ENCODE measurements at regions not wholly inside any gene's neighbourhood (a gene's known extent, or its start where the extent isn't known, plus 50 kb on each side); places are given as distances from the start of the nearest gene placed in this dataset.

GRCh38 chr16:7980133-7980483 lies 610.2 kb downstream of the TMEM114 start (continued):
- TF ChIP-seq ZNF462 (CRISPR knock-in tag; IDR thresholded peaks at IDR 0.05): no peak
- no peak for TF ChIP-seq NANOG (IDR thresholded peaks at IDR 0.05; ENCODE audit: borderline replicate concordance)

DNA sequence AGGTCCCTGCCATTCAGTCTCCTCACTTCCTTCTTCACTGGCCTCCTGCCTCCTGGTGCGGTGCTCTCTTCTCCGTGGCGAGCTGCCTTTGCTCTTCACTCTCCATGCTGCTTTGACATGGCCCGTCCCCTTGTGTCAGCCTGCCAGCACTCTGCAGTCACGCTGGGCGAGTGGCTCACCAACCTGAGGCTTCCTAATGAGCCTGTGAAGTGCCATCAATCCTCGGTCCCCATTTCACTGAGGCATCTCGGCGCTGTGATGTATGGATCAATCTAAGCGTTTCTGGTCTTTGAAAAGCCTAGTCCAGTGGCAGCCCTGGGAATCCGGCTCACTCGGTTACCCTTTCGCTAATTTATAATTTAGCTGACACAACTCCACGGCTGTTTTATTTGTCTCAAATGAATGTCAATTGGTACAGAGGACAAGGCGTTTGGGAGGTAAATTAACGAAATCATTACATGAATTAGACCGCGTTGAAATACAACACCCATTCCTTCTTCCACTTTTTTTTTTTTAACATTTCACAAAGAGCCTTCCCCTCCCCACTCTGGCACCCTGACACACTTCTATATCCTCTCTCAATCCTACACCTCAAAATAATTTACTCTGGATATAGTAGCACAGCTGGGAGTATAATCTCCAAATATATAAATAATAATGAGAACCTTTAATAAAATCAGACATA lies 610.7 kb downstream of the TMEM114 start:
- no peaks in the 10 kb centered on the region for H3K9me2 ChIP-seq (ENCODE audit: insufficient read depth)
- no peaks in the 10 kb centered on the region for H4K20me1 ChIP-seq (replicated peaks; ENCODE audit: insufficient read depth)
- H2AFZ ChIP-seq: no peak overlapping the region
- ATAC-seq: no peak
- no peak overlapping the region for H3K4me3 ChIP-seq
- H3K36me3 Mint-ChIP-seq (ENCODE audit: low read depth): no peaks in the 10 kb centered on the region
- no peaks in the 10 kb centered on the region for H3K4me1 ChIP-seq (ENCODE audit: insufficient read depth)
- no peaks in the 10 kb centered on the region for H3K79me2 ChIP-seq (replicated peaks; ENCODE audit: insufficient read depth)
- DNase-seq (ENCODE audit: low spot score): no peak
- no peak overlapping the region for H3K4me2 ChIP-seq
- no peaks in the 10 kb centered on the region; the same call in 1 of the 2 replicates for H3K36me3 ChIP-seq (ENCODE audit: insufficient read depth)
- H3K27ac ChIP-seq (ENCODE audit: low read depth): no peak overlapping the region
- H3K4me3 Mint-ChIP-seq: no peak overlapping the region
- H3K27ac Mint-ChIP-seq: no peak overlapping the region
- H3F3A ChIP-seq (replicated peaks; ENCODE audit: low read depth): no peaks in the 10 kb centered on the region
- no peaks in the 10 kb centered on the region for H3K27me3 ChIP-seq (ENCODE audit: insufficient read depth)
- H3K27me3 Mint-ChIP-seq (ENCODE audit: insufficient read depth, low read depth, poor library complexity): no peaks in the 10 kb centered on the region
- H3K9me3 Mint-ChIP-seq: peaks cover 3% of the 10 kb centered on the region; the same call in 1 of the 3 replicates
- H3K4me1 Mint-ChIP-seq: no peaks in the 10 kb centered on the region
- TF ChIP-seq JUNB (IDR thresholded peaks at IDR 0.05; ENCODE audit: unreplicated experiment) (no peak), EZH2 (IDR thresholded peaks at IDR 0.05; ENCODE audit: low read depth, unreplicated experiment) (no peak), STAT1 (IDR thresholded peaks at IDR 0.05; ENCODE audit: unreplicated experiment) (no peak)
- TF ChIP-seq, protein P1, sequence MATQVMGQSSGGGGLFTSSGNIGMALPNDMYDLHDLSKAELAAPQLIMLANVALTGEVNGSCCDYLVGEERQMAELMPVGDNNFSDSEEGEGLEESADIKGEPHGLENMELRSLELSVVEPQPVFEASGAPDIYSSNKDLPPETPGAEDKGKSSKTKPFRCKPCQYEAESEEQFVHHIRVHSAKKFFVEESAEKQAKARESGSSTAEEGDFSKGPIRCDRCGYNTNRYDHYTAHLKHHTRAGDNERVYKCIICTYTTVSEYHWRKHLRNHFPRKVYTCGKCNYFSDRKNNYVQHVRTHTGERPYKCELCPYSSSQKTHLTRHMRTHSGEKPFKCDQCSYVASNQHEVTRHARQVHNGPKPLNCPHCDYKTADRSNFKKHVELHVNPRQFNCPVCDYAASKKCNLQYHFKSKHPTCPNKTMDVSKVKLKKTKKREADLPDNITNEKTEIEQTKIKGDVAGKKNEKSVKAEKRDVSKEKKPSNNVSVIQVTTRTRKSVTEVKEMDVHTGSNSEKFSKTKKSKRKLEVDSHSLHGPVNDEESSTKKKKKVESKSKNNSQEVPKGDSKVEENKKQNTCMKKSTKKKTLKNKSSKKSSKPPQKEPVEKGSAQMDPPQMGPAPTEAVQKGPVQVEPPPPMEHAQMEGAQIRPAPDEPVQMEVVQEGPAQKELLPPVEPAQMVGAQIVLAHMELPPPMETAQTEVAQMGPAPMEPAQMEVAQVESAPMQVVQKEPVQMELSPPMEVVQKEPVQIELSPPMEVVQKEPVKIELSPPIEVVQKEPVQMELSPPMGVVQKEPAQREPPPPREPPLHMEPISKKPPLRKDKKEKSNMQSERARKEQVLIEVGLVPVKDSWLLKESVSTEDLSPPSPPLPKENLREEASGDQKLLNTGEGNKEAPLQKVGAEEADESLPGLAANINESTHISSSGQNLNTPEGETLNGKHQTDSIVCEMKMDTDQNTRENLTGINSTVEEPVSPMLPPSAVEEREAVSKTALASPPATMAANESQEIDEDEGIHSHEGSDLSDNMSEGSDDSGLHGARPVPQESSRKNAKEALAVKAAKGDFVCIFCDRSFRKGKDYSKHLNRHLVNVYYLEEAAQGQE (IDR thresholded peaks at IDR 0.05; ENCODE audit: unreplicated experiment): no peak

Measured in GM23338 (cell line).